OCI-LY7 (cell line): ENCODE measurements at regions not wholly inside any gene's neighbourhood (a gene's known extent, or its start where the extent isn't known, plus 50 kb on each side); places are given as distances from the start of the nearest gene placed in this dataset.

ENCODE experiments used
- BruUV-seq: library from RNA; stranded (reverse); fragments of 400-500 nt; replicated peaks from 2 replicates; lab custom pipeline; 2021; lab: Mats Ljungman, UMichigan
- CTCF ChIA-PET: fragments of 300-600 bp; sonication (Branson Sonifier 250); formaldehyde crosslinking; loops from one replicate; lab custom pipeline; 2022; ENCODE audit warnings: antibody characterized with exemption; ENCODE audit not compliant: unreplicated experiment; lab: Charles Lee
- POLR2A ChIA-PET: fragments of 300-600 bp; sonication (Branson Sonifier 250); formaldehyde crosslinking; loops from one replicate; lab custom pipeline; 2022; ENCODE audit warnings: antibody characterized with exemption; lab: Charles Lee
- DNase-seq: peaks from one replicate; pipeline ENCODE4 v3.0.0-alpha.2; 2015; ENCODE audit warnings: low spot score
- H2AFZ ChIP-seq: fragments of 200-600 bp; sonication (generic), shearing (Covaris generic); 2 replicates; pipeline ENCODE4 v1.6.1; 2014; ENCODE audit warnings: mild to moderate bottlenecking, antibody characterized with exemption, low read length, moderate library complexity
- H3K27ac ChIP-seq: fragments of 200-600 bp; sonication (generic); 2 replicates; pipeline ENCODE4 v1.5.1; 2014; ENCODE audit warnings: mixed run types, low read depth, mild to moderate bottlenecking, moderate library complexity, low read length, inconsistent platforms; ENCODE audit not compliant: poor library complexity, severe bottlenecking
- H3K36me3 ChIP-seq: fragments of 200-600 bp; sonication (generic); 2 replicates; pipeline ENCODE4 v1.6.1; 2014; ENCODE audit warnings: mild to moderate bottlenecking, antibody characterized with exemption, low read length, moderate library complexity, mixed read lengths; ENCODE audit not compliant: insufficient read depth
- H3K4me1 ChIP-seq: fragments of 200-600 bp; sonication (generic); 2 replicates; pipeline ENCODE4 v1.5.1; 2014; ENCODE audit warnings: mild to moderate bottlenecking, low read length; ENCODE audit not compliant: insufficient read depth, poor library complexity, severe bottlenecking
- H3K4me2 ChIP-seq: fragments of 200-600 bp; sonication (generic); 2 replicates; pipeline ENCODE4 v1.6.1; 2014; ENCODE audit warnings: mild to moderate bottlenecking, low read length
- H3K4me3 ChIP-seq: fragments of 200-600 bp; sonication (generic); 2 replicates; pipeline ENCODE4 v1.5.1; 2014; ENCODE audit warnings: mild to moderate bottlenecking, low read depth, low read length; ENCODE audit not compliant: poor library complexity, severe bottlenecking
- H3K79me2 ChIP-seq: fragments of 200-600 bp; sonication (generic); 2 replicates; pipeline ENCODE4 v1.6.1; 2016; ENCODE audit warnings: low read depth, mild to moderate bottlenecking, low read length, moderate library complexity, mixed read lengths; ENCODE audit not compliant: insufficient read depth
- H3K9me2 ChIP-seq: fragments of 200-600 bp; sonication (generic); 2 replicates; pipeline ENCODE4 v1.6.1; 2016; ENCODE audit warnings: mild to moderate bottlenecking, low read length, mixed read lengths; ENCODE audit not compliant: insufficient read depth
- H3K9me3 ChIP-seq: fragments of 200-600 bp; sonication (generic); 2 replicates; pipeline ENCODE4 v1.6.1; 2014; ENCODE audit warnings: mild to moderate bottlenecking, mixed run types, low read length, mixed read lengths
- H4K20me1 ChIP-seq: fragments of 200-600 bp; sonication (generic); 2 replicates; pipeline ENCODE4 v1.6.1; 2014; ENCODE audit warnings: mild to moderate bottlenecking, antibody characterized with exemption, low read length, moderate library complexity, mixed read lengths; ENCODE audit not compliant: insufficient read depth
- CTCF ChIP-seq: fragments of 200-600 bp; sonication (generic); conservative IDR thresholded peaks from 2 replicates; pipeline ENCODE4 v1.5.1; 2014; ENCODE audit warnings: mild to moderate bottlenecking, antibody characterized with exemption, low read length, moderate library complexity, mixed read lengths
- EZH2phosphoT487 ChIP-seq: fragments of 200-600 bp; sonication (generic); IDR thresholded peaks from 2 replicates; pipeline ENCODE4 v1.6.1; 2018; ENCODE audit warnings: low read depth, borderline replicate concordance, mild to moderate bottlenecking, mixed run types, antibody characterized with exemption, low read length, moderate library complexity, mixed read lengths
- intact Hi-C: fragments of 100-400 bp; cut with micrococcal nuclease; formaldehyde crosslinking; loops from one replicate; pipeline ENCODE4 v1.10.0; 2022; ENCODE audit not compliant: unreplicated experiment

- Histone ChIP-seq H4K20me1 (no peaks in the 10 kb centered on the region), H3K4me3 (no peak overlapping the region), H3K4me2 (no peak overlapping the region), H3K27ac (no peak overlapping the region), H3K4me1 (no peaks in the 10 kb centered on the region), H3K9me2 (no peaks in the 10 kb centered on the region), H3K79me2 (no peaks in the 10 kb centered on the region), H2AFZ (no peak overlapping the region), H3K9me3 (peaks cover 12% of the 10 kb centered on the region; the same call in 1 of the 2 replicates), H3K36me3 (no peaks in the 10 kb centered on the region)
- TF ChIP-seq CTCF (no peak), EZH2phosphoT487 (no peak)
- ChIA-PET CTCF (no interaction called here), POLR2A (no interaction called here)
- no peak for DNase-seq
- no TSS peak for BruUV-seq
- intact Hi-C loops: no loop called here
Measured at GRCh38 chr1:29603622-29604021, 367.3 kb downstream of the PTPRU start.

GRCh38 chr1:29602203-29602602 lies 365.9 kb downstream of the PTPRU start:
- no peaks in the 10 kb centered on the region for H3K36me3 ChIP-seq
- no peak overlapping the region for H2AFZ ChIP-seq
- no peak overlapping the region for H3K4me3 ChIP-seq
- TF ChIP-seq CTCF (no peak), EZH2phosphoT487 (no peak)
- DNase-seq: no peak
- H3K27ac ChIP-seq: no peak overlapping the region
- H4K20me1 ChIP-seq: no peaks in the 10 kb centered on the region
- intact Hi-C loops: no loop called here
- no peaks in the 10 kb centered on the region for H3K4me1 ChIP-seq
- ChIA-PET POLR2A (no interaction called here), CTCF (no interaction called here)
- no peaks in the 10 kb centered on the region for H3K9me2 ChIP-seq
- no peaks in the 10 kb centered on the region for H3K79me2 ChIP-seq
- H3K9me3 ChIP-seq: no peaks in the 10 kb centered on the region
- no TSS peak for BruUV-seq
- H3K4me2 ChIP-seq: no peak overlapping the region

- Histone ChIP-seq H3K9me3 (no peaks in the 10 kb centered on the region), H3K36me3 (no peaks in the 10 kb centered on the region), H2AFZ (no peak overlapping the region), H3K27ac (no peak overlapping the region), H3K79me2 (no peaks in the 10 kb centered on the region), H3K4me3 (no peak overlapping the region), H3K4me2 (no peak overlapping the region), H3K9me2 (no peaks in the 10 kb centered on the region), H3K4me1 (no peaks in the 10 kb centered on the region), H4K20me1 (no peaks in the 10 kb centered on the region)
- no peak for TF ChIP-seq CTCF
- no peak for TF ChIP-seq EZH2phosphoT487
- CTCF ChIA-PET: no interaction called here
- no TSS peak for BruUV-seq
- no peak for DNase-seq
- POLR2A ChIA-PET: no interaction called here
- intact Hi-C loops: no loop called here
Measured at GRCh38 chr1:29601021-29601420, 364.7 kb downstream of the PTPRU start.
